ENCODE measurements at regions not wholly inside any gene's neighbourhood (a gene's known extent, or its start where the extent isn't known, plus 50 kb on each side); places are given as distances from the start of the nearest gene placed in this dataset.

- Histone ChIP-seq H3K27me3 (ENCODE audit: control insufficient read depth in 2 of 2, insufficient read depth in 1 of 2, low read length in 1 of 2) (no peaks in the 10 kb centered on the region), H3K9me3 (ENCODE audit: control insufficient read depth in 2 of 2, insufficient read depth in 1 of 2, low read length in 1 of 2) (no peaks in the 10 kb centered on the region), H3K4me3 (ENCODE audit: low read length in 2 of 2) (no peak overlapping the region), H3K27ac (ENCODE audit: low read depth in 1 of 2, low read length in 1 of 2) (no peak overlapping the region), H3K4me1 (ENCODE audit: control insufficient read depth in 2 of 2, insufficient read depth in 2 of 2, low read length in 2 of 2) (no peaks in the 10 kb centered on the region), H3K36me3 (ENCODE audit: control insufficient read depth in 2 of 2, insufficient read depth in 2 of 2, low read length in 1 of 2) (no peaks in the 10 kb centered on the region)
- DNase-seq (ENCODE audit: low read depth in 6 of 9, low spot score in 9 of 9): no peak
Measured at GRCh38 chr16:77562497-77562896, 127.7 kb upstream of the ADAMTS18 start.

- no peak overlapping the region for H3K27ac ChIP-seq (ENCODE audit: low read depth in 1 of 2, low read length in 1 of 2)
- H3K27me3 ChIP-seq (ENCODE audit: control insufficient read depth in 2 of 2, insufficient read depth in 1 of 2, low read length in 1 of 2): no peaks in the 10 kb centered on the region
- H3K36me3 ChIP-seq (ENCODE audit: control insufficient read depth in 2 of 2, insufficient read depth in 2 of 2, low read length in 1 of 2): no peaks in the 10 kb centered on the region
- DNase-seq (ENCODE audit: low read depth in 6 of 9, low spot score in 9 of 9): no peak
- no peaks in the 10 kb centered on the region for H3K9me3 ChIP-seq (ENCODE audit: control insufficient read depth in 2 of 2, insufficient read depth in 1 of 2, low read length in 1 of 2)
- no peak overlapping the region for H3K4me3 ChIP-seq (ENCODE audit: low read length in 2 of 2)
- 77% methylated on average over 5 of the region's 5 CpGs for WGBS
- H3K4me1 ChIP-seq (ENCODE audit: control insufficient read depth in 2 of 2, insufficient read depth in 2 of 2, low read length in 2 of 2): no peaks in the 10 kb centered on the region
Measured at GRCh38 chr16:77564791-77565390, 130.1 kb upstream of the ADAMTS18 start.

GRCh38 chr16:77569406-77569805 lies 134.6 kb upstream of the ADAMTS18 start:
- Histone ChIP-seq H3K4me1 (ENCODE audit: control insufficient read depth in 2 of 2, insufficient read depth in 2 of 2, low read length in 2 of 2) (no peaks in the 10 kb centered on the region), H3K9me3 (ENCODE audit: control insufficient read depth in 2 of 2, insufficient read depth in 1 of 2, low read length in 1 of 2) (no peaks in the 10 kb centered on the region), H3K27me3 (ENCODE audit: control insufficient read depth in 2 of 2, insufficient read depth in 1 of 2, low read length in 1 of 2) (no peaks in the 10 kb centered on the region), H3K4me3 (ENCODE audit: low read length in 2 of 2) (no peak overlapping the region), H3K27ac (ENCODE audit: low read depth in 1 of 2, low read length in 1 of 2) (no peak overlapping the region), H3K36me3 (ENCODE audit: control insufficient read depth in 2 of 2, insufficient read depth in 2 of 2, low read length in 1 of 2) (no peaks in the 10 kb centered on the region)
- WGBS: 38% methylated on average over 5 of the region's 5 CpGs
- no peak for DNase-seq (ENCODE audit: low read depth in 6 of 9, low spot score in 9 of 9)

GRCh38 chr16:77570574-77570973 lies 135.7 kb upstream of the ADAMTS18 start:
- Histone ChIP-seq H3K27ac (ENCODE audit: low read depth in 1 of 2, low read length in 1 of 2) (no peak overlapping the region), H3K9me3 (ENCODE audit: control insufficient read depth in 2 of 2, insufficient read depth in 1 of 2, low read length in 1 of 2) (no peaks in the 10 kb centered on the region), H3K4me3 (ENCODE audit: low read length in 2 of 2) (no peak overlapping the region), H3K36me3 (ENCODE audit: control insufficient read depth in 2 of 2, insufficient read depth in 2 of 2, low read length in 1 of 2) (no peaks in the 10 kb centered on the region), H3K27me3 (ENCODE audit: control insufficient read depth in 2 of 2, insufficient read depth in 1 of 2, low read length in 1 of 2) (peaks cover 0 to 3% of the 10 kb centered on the region in 2 donors), H3K4me1 (ENCODE audit: control insufficient read depth in 2 of 2, insufficient read depth in 2 of 2, low read length in 2 of 2) (no peaks in the 10 kb centered on the region)
- 94% methylated on average over 1 of the region's 1 CpG for WGBS
- DNase-seq (ENCODE audit: low read depth in 6 of 9, low spot score in 9 of 9): no peak

- no peak overlapping the region for H3K27ac ChIP-seq (ENCODE audit: low read depth in 1 of 2, low read length in 1 of 2)
- no peaks in the 10 kb centered on the region for H3K9me3 ChIP-seq (ENCODE audit: control insufficient read depth in 2 of 2, insufficient read depth in 1 of 2, low read length in 1 of 2)
- 43% methylated on average over 4 of the region's 4 CpGs for WGBS
Measured at GRCh38 chr16:77571115-77571862, 136.5 kb upstream of the ADAMTS18 start.

GRCh38 chr16:77574867-77575624 lies 140.2 kb upstream of the ADAMTS18 start:
- DNase-seq (ENCODE audit: low read depth in 6 of 9, low spot score in 9 of 9): no peak
- Histone ChIP-seq H3K9me3 (ENCODE audit: control insufficient read depth in 2 of 2, insufficient read depth in 1 of 2, low read length in 1 of 2) (no peaks in the 10 kb centered on the region), H3K4me1 (ENCODE audit: control insufficient read depth in 2 of 2, insufficient read depth in 2 of 2, low read length in 2 of 2) (no peaks in the 10 kb centered on the region), H3K27me3 (ENCODE audit: control insufficient read depth in 2 of 2, insufficient read depth in 1 of 2, low read length in 1 of 2) (peaks cover 0 to 3% of the 10 kb centered on the region in 2 donors), H3K27ac (ENCODE audit: low read depth in 1 of 2, low read length in 1 of 2) (no peak overlapping the region), H3K36me3 (ENCODE audit: control insufficient read depth in 2 of 2, insufficient read depth in 2 of 2, low read length in 1 of 2) (no peaks in the 10 kb centered on the region), H3K4me3 (ENCODE audit: low read length in 2 of 2) (no peak overlapping the region)
- 49% methylated on average over 13 of the region's 13 CpGs for WGBS

More at GRCh38 chr16:77571115-77571862, 136.5 kb upstream of the ADAMTS18 start:
- Histone ChIP-seq H3K4me1 (ENCODE audit: control insufficient read depth in 2 of 2, insufficient read depth in 2 of 2, low read length in 2 of 2) (no peaks in the 10 kb centered on the region), H3K27me3 (ENCODE audit: control insufficient read depth in 2 of 2, insufficient read depth in 1 of 2, low read length in 1 of 2) (peaks cover 0 to 3% of the 10 kb centered on the region in 2 donors), H3K4me3 (ENCODE audit: low read length in 2 of 2) (no peak overlapping the region), H3K36me3 (ENCODE audit: control insufficient read depth in 2 of 2, insufficient read depth in 2 of 2, low read length in 1 of 2) (no peaks in the 10 kb centered on the region)
- DNase-seq (ENCODE audit: low read depth in 6 of 9, low spot score in 9 of 9): no peak

GRCh38 chr16:77579351-77579891 lies 142.9 kb upstream of the NUDT7 start:
- 26% methylated on average over 3 of the region's 3 CpGs for WGBS
- H3K4me1 ChIP-seq (ENCODE audit: control insufficient read depth in 2 of 2, insufficient read depth in 2 of 2, low read length in 2 of 2): no peaks in the 10 kb centered on the region
- no peak overlapping the region for H3K4me3 ChIP-seq (ENCODE audit: low read length in 2 of 2)
- H3K36me3 ChIP-seq (ENCODE audit: control insufficient read depth in 2 of 2, insufficient read depth in 2 of 2, low read length in 1 of 2): no peaks in the 10 kb centered on the region
- no peak overlapping the region for H3K27ac ChIP-seq (ENCODE audit: low read depth in 1 of 2, low read length in 1 of 2)
- H3K9me3 ChIP-seq (ENCODE audit: control insufficient read depth in 2 of 2, insufficient read depth in 1 of 2, low read length in 1 of 2): no peaks in the 10 kb centered on the region
- H3K27me3 ChIP-seq (ENCODE audit: control insufficient read depth in 2 of 2, insufficient read depth in 1 of 2, low read length in 1 of 2): peaks cover 0 to 3% of the 10 kb centered on the region in 2 donors
- no peak for DNase-seq (ENCODE audit: low read depth in 6 of 9, low spot score in 9 of 9)

- Histone ChIP-seq H3K27me3 (ENCODE audit: control insufficient read depth in 2 of 2, insufficient read depth in 1 of 2, low read length in 1 of 2) (no peaks in the 10 kb centered on the region), H3K4me1 (ENCODE audit: control insufficient read depth in 2 of 2, insufficient read depth in 2 of 2, low read length in 2 of 2) (no peaks in the 10 kb centered on the region), H3K4me3 (ENCODE audit: low read length in 2 of 2) (no peak overlapping the region), H3K27ac (ENCODE audit: low read depth in 1 of 2, low read length in 1 of 2) (no peak overlapping the region), H3K9me3 (ENCODE audit: control insufficient read depth in 2 of 2, insufficient read depth in 1 of 2, low read length in 1 of 2) (no peaks in the 10 kb centered on the region), H3K36me3 (ENCODE audit: control insufficient read depth in 2 of 2, insufficient read depth in 2 of 2, low read length in 1 of 2) (no peaks in the 10 kb centered on the region)
- DNase-seq (ENCODE audit: low read depth in 6 of 9, low spot score in 9 of 9): no peak
- 88% methylated on average over 2 of the region's 2 CpGs for WGBS
Measured at GRCh38 chr16:77581706-77582105, 140.6 kb upstream of the NUDT7 start.

Data from thymus (tissue), 11 donors.